ENCODE measurements at regions not wholly inside any gene's neighbourhood (a gene's known extent, or its start where the extent isn't known, plus 50 kb on each side); places are given as distances from the start of the nearest gene placed in this dataset.
A peak's percentile ranks its signal among the peaks of the same experiment; 100 is the strongest.

DNA sequence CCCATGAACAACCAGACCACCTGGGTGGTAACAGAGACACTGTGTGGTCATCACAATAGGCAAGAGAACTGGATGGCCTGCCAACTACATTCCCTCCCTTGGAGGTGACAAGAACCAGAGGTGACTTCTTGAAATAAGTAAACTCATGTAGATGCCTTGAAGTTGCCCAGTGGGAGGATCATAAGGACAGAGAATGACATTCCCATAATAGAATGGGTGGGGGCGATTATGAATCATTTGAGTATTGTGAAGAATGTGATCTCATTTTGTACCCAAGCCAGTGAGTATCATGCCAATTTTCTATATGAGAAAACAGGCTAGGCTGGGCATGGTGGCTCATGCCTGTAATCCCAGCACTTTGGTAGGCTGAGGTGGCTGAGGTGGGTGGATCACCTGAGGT lies 211.4 kb upstream of the GYPC start:
- no peak overlapping the region for H3K27ac Mint-ChIP-seq
- no peak for ATAC-seq (ENCODE audit: low read depth in 2 of 2)
- H3K4me3 Mint-ChIP-seq, result no peak overlapping the region
- peaks cover 6% of the 10 kb centered on the region for H3K27me3 Mint-ChIP-seq
- H3K9me3 ChIP-seq (ENCODE audit: control insufficient read depth in 2 of 2, low read length in 2 of 2), result no peaks in the 10 kb centered on the region
- peaks cover 0 to 3% (median 0%) of the 10 kb centered on the region in 7 donors for H3K9me3 Mint-ChIP-seq
- H3K36me3 Mint-ChIP-seq, result no peaks in the 10 kb centered on the region
- H3K4me3 ChIP-seq (ENCODE audit: low read depth, low read length), result no peak overlapping the region
- H3K36me3 ChIP-seq (ENCODE audit: control insufficient read depth, insufficient read depth, low read length), result no peaks in the 10 kb centered on the region
- no peak overlapping the region for H3K27ac ChIP-seq (ENCODE audit: insufficient read depth, low read length, poor library complexity, severe bottlenecking)
- no peaks in the 10 kb centered on the region for H3K27me3 ChIP-seq (ENCODE audit: control insufficient read depth, insufficient read depth, low read length)
- H3K4me1 ChIP-seq (ENCODE audit: control insufficient read depth, insufficient read depth, low read length, poor library complexity, severe bottlenecking), result no peaks in the 10 kb centered on the region
- no peaks in the 10 kb centered on the region for H3K4me1 Mint-ChIP-seq
- DNase-seq, result no peak

- no peaks in the 10 kb centered on the region for H3K36me3 ChIP-seq (ENCODE audit: control insufficient read depth, insufficient read depth, low read length)
- Mint-ChIP-seq H3K4me3 (no peak overlapping the region), H3K4me1 (no peaks in the 10 kb centered on the region), H3K36me3 (no peaks in the 10 kb centered on the region), H3K27ac (no peak overlapping the region), H3K27me3 (peaks cover 6% of the 10 kb centered on the region), H3K9me3 (peaks cover 0 to 3% (median 0%) of the 10 kb centered on the region in 7 donors)
- H3K27ac ChIP-seq (ENCODE audit: insufficient read depth, low read length, poor library complexity, severe bottlenecking), result no peak overlapping the region
- ATAC-seq (ENCODE audit: low read depth in 2 of 2) (no peak), DNase-seq (no peak)
- H3K4me1 ChIP-seq (ENCODE audit: control insufficient read depth, insufficient read depth, low read length, poor library complexity, severe bottlenecking), result no peaks in the 10 kb centered on the region
- H3K4me3 ChIP-seq (ENCODE audit: low read depth, low read length), result no peak overlapping the region
- no peaks in the 10 kb centered on the region for H3K27me3 ChIP-seq (ENCODE audit: control insufficient read depth, insufficient read depth, low read length)
- H3K9me3 ChIP-seq (ENCODE audit: control insufficient read depth in 2 of 2, low read length in 2 of 2), result no peaks in the 10 kb centered on the region
These were observed 209.8 kb upstream of the GYPC start for GRCh38 chr2:126446106-126446695.

GRCh38 chr2:126448611-126449010 lies 207.3 kb upstream of the GYPC start:
- Mint-ChIP-seq H3K4me1 (no peaks in the 10 kb centered on the region), H3K27me3 (no peaks in the 10 kb centered on the region), H3K36me3 (no peaks in the 10 kb centered on the region), H3K9me3 (no peaks in the 10 kb centered on the region), H3K4me3 (no peak overlapping the region), H3K27ac (no peak overlapping the region)
- H3K27me3 ChIP-seq (ENCODE audit: control insufficient read depth, insufficient read depth, low read length), result no peaks in the 10 kb centered on the region
- H3K4me1 ChIP-seq (ENCODE audit: control insufficient read depth, insufficient read depth, low read length, poor library complexity, severe bottlenecking), result no peaks in the 10 kb centered on the region
- no peak overlapping the region for H3K4me3 ChIP-seq (ENCODE audit: low read depth, low read length)
- H3K9me3 ChIP-seq (ENCODE audit: control insufficient read depth in 2 of 2, low read length in 2 of 2), result no peaks in the 10 kb centered on the region
- DNase-seq, result no peak
- no peak overlapping the region for H3K27ac ChIP-seq (ENCODE audit: insufficient read depth, low read length, poor library complexity, severe bottlenecking)
- no peaks in the 10 kb centered on the region for H3K36me3 ChIP-seq (ENCODE audit: control insufficient read depth, insufficient read depth, low read length)
- no peak for ATAC-seq (ENCODE audit: low read depth in 2 of 2)

GRCh38 chr2:126449677-126450076 lies 206.3 kb upstream of the GYPC start:
- H3K4me1 Mint-ChIP-seq, result no peaks in the 10 kb centered on the region
- Histone ChIP-seq H3K27ac (ENCODE audit: insufficient read depth, low read length, poor library complexity, severe bottlenecking) (no peak overlapping the region), H3K4me3 (ENCODE audit: low read depth, low read length) (no peak overlapping the region), H3K27me3 (ENCODE audit: control insufficient read depth, insufficient read depth, low read length) (no peaks in the 10 kb centered on the region), H3K9me3 (ENCODE audit: control insufficient read depth in 2 of 2, low read length in 2 of 2) (no peaks in the 10 kb centered on the region), H3K4me1 (ENCODE audit: control insufficient read depth, insufficient read depth, low read length, poor library complexity, severe bottlenecking) (no peaks in the 10 kb centered on the region), H3K36me3 (ENCODE audit: control insufficient read depth, insufficient read depth, low read length) (no peaks in the 10 kb centered on the region)
- H3K9me3 Mint-ChIP-seq, result peaks cover 0 to 2% (median 0%) of the 10 kb centered on the region in 7 donors
- H3K27me3 Mint-ChIP-seq, result no peaks in the 10 kb centered on the region
- H3K4me3 Mint-ChIP-seq, result no peak overlapping the region
- no peak for ATAC-seq (ENCODE audit: low read depth in 2 of 2)
- no peak overlapping the region for H3K27ac Mint-ChIP-seq
- H3K36me3 Mint-ChIP-seq, result no peaks in the 10 kb centered on the region
- no peak for DNase-seq

- Mint-ChIP-seq H3K36me3 (no peaks in the 10 kb centered on the region), H3K4me3 (no peak overlapping the region), H3K27ac (peak overlapping the region in 1 of 3 donors; percentile 26), H3K9me3 (peaks cover 0 to 2% (median 0%) of the 10 kb centered on the region in 7 donors), H3K27me3 (no peaks in the 10 kb centered on the region), H3K4me1 (no peaks in the 10 kb centered on the region)
- Histone ChIP-seq H3K27ac (ENCODE audit: insufficient read depth, low read length, poor library complexity, severe bottlenecking) (no peak overlapping the region), H3K4me1 (ENCODE audit: control insufficient read depth, insufficient read depth, low read length, poor library complexity, severe bottlenecking) (no peaks in the 10 kb centered on the region), H3K4me3 (ENCODE audit: low read depth, low read length) (no peak overlapping the region), H3K9me3 (ENCODE audit: control insufficient read depth in 2 of 2, low read length in 2 of 2) (no peaks in the 10 kb centered on the region), H3K36me3 (ENCODE audit: control insufficient read depth, insufficient read depth, low read length) (no peaks in the 10 kb centered on the region), H3K27me3 (ENCODE audit: control insufficient read depth, insufficient read depth, low read length) (no peaks in the 10 kb centered on the region)
- DNase-seq, result no peak
- no peak for ATAC-seq (ENCODE audit: low read depth in 2 of 2)
These were observed 191.9 kb upstream of the GYPC start for GRCh38 chr2:126463892-126464674.

- no peaks in the 10 kb centered on the region for H3K36me3 Mint-ChIP-seq
- Histone ChIP-seq H3K4me1 (ENCODE audit: control insufficient read depth, insufficient read depth, low read length, poor library complexity, severe bottlenecking) (no peaks in the 10 kb centered on the region), H3K27me3 (ENCODE audit: control insufficient read depth, insufficient read depth, low read length) (no peaks in the 10 kb centered on the region), H3K9me3 (ENCODE audit: control insufficient read depth in 2 of 2, low read length in 2 of 2) (no peaks in the 10 kb centered on the region), H3K27ac (ENCODE audit: insufficient read depth, low read length, poor library complexity, severe bottlenecking) (no peak overlapping the region), H3K36me3 (ENCODE audit: control insufficient read depth, insufficient read depth, low read length) (no peaks in the 10 kb centered on the region), H3K4me3 (ENCODE audit: low read depth, low read length) (no peak overlapping the region)
- peak in 1 of 3 donors; percentile 37 for DNase-seq
- ATAC-seq (ENCODE audit: low read depth in 2 of 2), result peak in 1 of 2 donors; percentile 31
- no peak overlapping the region for H3K27ac Mint-ChIP-seq
- H3K4me3 Mint-ChIP-seq, result no peak overlapping the region
- H3K9me3 Mint-ChIP-seq, result peaks cover 0 to 1% (median 0%) of the 10 kb centered on the region in 7 donors
- no peaks in the 10 kb centered on the region for H3K4me1 Mint-ChIP-seq
- peaks cover 5% of the 10 kb centered on the region for H3K27me3 Mint-ChIP-seq
These were observed 188.4 kb upstream of the GYPC start for GRCh38 chr2:126467367-126468054.

- Histone ChIP-seq H3K4me3 (ENCODE audit: low read depth, low read length) (no peak overlapping the region), H3K36me3 (ENCODE audit: control insufficient read depth, insufficient read depth, low read length) (no peaks in the 10 kb centered on the region), H3K27ac (ENCODE audit: insufficient read depth, low read length, poor library complexity, severe bottlenecking) (no peak overlapping the region), H3K27me3 (ENCODE audit: control insufficient read depth, insufficient read depth, low read length) (no peaks in the 10 kb centered on the region), H3K4me1 (ENCODE audit: control insufficient read depth, insufficient read depth, low read length, poor library complexity, severe bottlenecking) (no peaks in the 10 kb centered on the region), H3K9me3 (ENCODE audit: control insufficient read depth in 2 of 2, low read length in 2 of 2) (no peaks in the 10 kb centered on the region)
- Mint-ChIP-seq H3K4me3 (no peak overlapping the region), H3K9me3 (peaks cover 0 to 2% (median 0%) of the 10 kb centered on the region in 7 donors), H3K4me1 (no peaks in the 10 kb centered on the region), H3K27ac (peak overlapping the region in 1 of 3 donors; percentile 21), H3K36me3 (no peaks in the 10 kb centered on the region), H3K27me3 (peaks cover 5% of the 10 kb centered on the region)
- DNase-seq, result no peak
- no peak for ATAC-seq (ENCODE audit: low read depth in 2 of 2)
These were observed 180.9 kb upstream of the GYPC start for GRCh38 chr2:126475031-126475430.
